ENCODE measurements at regions not wholly inside any gene's neighbourhood (a gene's known extent, or its start where the extent isn't known, plus 50 kb on each side); places are given as distances from the start of the nearest gene placed in this dataset.

GRCh38 chr5:121174351-121174750 lies 677.3 kb upstream of the FTMT start:
- no peaks in the 10 kb centered on the region for H3K9me3 ChIP-seq (ENCODE audit: insufficient read depth, low read length)
- no peaks in the 10 kb centered on the region for H3K36me3 ChIP-seq (ENCODE audit: low read length)
- H3K4me3 ChIP-seq (ENCODE audit: insufficient read depth, low read length, poor library complexity, severe bottlenecking), result no peak overlapping the region
- H3F3A ChIP-seq (ENCODE audit: insufficient read depth), result no peaks in the 10 kb centered on the region
- H2AFZ ChIP-seq (ENCODE audit: low read depth, low read length, severe bottlenecking), result no peak overlapping the region
- no peaks in the 10 kb centered on the region for H3K27me3 ChIP-seq (ENCODE audit: low read length)
- H3K79me2 ChIP-seq (ENCODE audit: insufficient read depth, low read length), result no peaks in the 10 kb centered on the region
- H3K9ac ChIP-seq (ENCODE audit: low read length), result no peak overlapping the region
- H4K20me1 ChIP-seq (ENCODE audit: low read depth, low read length), result no peaks in the 10 kb centered on the region
- no peak for TF ChIP-seq EZH2phosphoT487 (conservative IDR thresholded peaks at IDR 0.05; ENCODE audit: low read length)
- H3K4me2 ChIP-seq (ENCODE audit: low read depth, low read length, poor library complexity, severe bottlenecking), result no peak overlapping the region
- no peaks in the 10 kb centered on the region for H3K9me2 ChIP-seq (replicated peaks; ENCODE audit: insufficient read depth, low read length)
- no peak overlapping the region for H3K27ac ChIP-seq (ENCODE audit: low read depth, low read length)

GRCh38 chr5:121175986-121176385 lies 675.7 kb upstream of the FTMT start:
- no peak overlapping the region for H3K4me2 ChIP-seq (ENCODE audit: low read depth, low read length, poor library complexity, severe bottlenecking)
- H3K9me3 ChIP-seq (ENCODE audit: insufficient read depth, low read length), result no peaks in the 10 kb centered on the region
- H3K27me3 ChIP-seq (ENCODE audit: low read length), result no peaks in the 10 kb centered on the region
- H4K20me1 ChIP-seq (ENCODE audit: low read depth, low read length), result no peaks in the 10 kb centered on the region
- H3F3A ChIP-seq (ENCODE audit: insufficient read depth), result no peaks in the 10 kb centered on the region
- no peak overlapping the region for H3K4me3 ChIP-seq (ENCODE audit: insufficient read depth, low read length, poor library complexity, severe bottlenecking)
- H3K79me2 ChIP-seq (ENCODE audit: insufficient read depth, low read length), result no peaks in the 10 kb centered on the region
- no peak overlapping the region for H3K27ac ChIP-seq (ENCODE audit: low read depth, low read length)
- no peaks in the 10 kb centered on the region for H3K36me3 ChIP-seq (ENCODE audit: low read length)
- no peak overlapping the region for H2AFZ ChIP-seq (ENCODE audit: low read depth, low read length, severe bottlenecking)
- H3K9me2 ChIP-seq (replicated peaks; ENCODE audit: insufficient read depth, low read length), result no peaks in the 10 kb centered on the region
- no peak for TF ChIP-seq CTCF (IDR thresholded peaks at IDR 0.05; ENCODE audit: insufficient read depth, low read length, poor library complexity, severe bottlenecking)
- TF ChIP-seq EZH2phosphoT487 (conservative IDR thresholded peaks at IDR 0.05; ENCODE audit: low read length), result no peak
- no peak overlapping the region for H3K9ac ChIP-seq (ENCODE audit: low read length)

- no peak overlapping the region for H3K4me2 ChIP-seq (ENCODE audit: low read depth, low read length, poor library complexity, severe bottlenecking)
- H3K36me3 ChIP-seq (ENCODE audit: low read length), result no peaks in the 10 kb centered on the region
- H3K27ac ChIP-seq (ENCODE audit: low read depth, low read length), result no peak overlapping the region
- H3K4me3 ChIP-seq (ENCODE audit: insufficient read depth, low read length, poor library complexity, severe bottlenecking), result no peak overlapping the region
- no peaks in the 10 kb centered on the region for H3F3A ChIP-seq (ENCODE audit: insufficient read depth)
- H3K9me2 ChIP-seq (replicated peaks; ENCODE audit: insufficient read depth, low read length), result no peaks in the 10 kb centered on the region
- H3K79me2 ChIP-seq (ENCODE audit: insufficient read depth, low read length), result no peaks in the 10 kb centered on the region
- no peak overlapping the region for H2AFZ ChIP-seq (ENCODE audit: low read depth, low read length, severe bottlenecking)
- H3K27me3 ChIP-seq (ENCODE audit: low read length), result no peaks in the 10 kb centered on the region
- H3K9me3 ChIP-seq (ENCODE audit: insufficient read depth, low read length), result no peaks in the 10 kb centered on the region
- no peak overlapping the region for H3K9ac ChIP-seq (ENCODE audit: low read length)
- TF ChIP-seq CTCF (IDR thresholded peaks at IDR 0.05; ENCODE audit: insufficient read depth, low read length, poor library complexity, severe bottlenecking), result no peak
- no peak for TF ChIP-seq EZH2phosphoT487 (conservative IDR thresholded peaks at IDR 0.05; ENCODE audit: low read length)
- no peaks in the 10 kb centered on the region for H4K20me1 ChIP-seq (ENCODE audit: low read depth, low read length)
Observed at GRCh38 chr5:121182788-121183490, 668.7 kb upstream of the FTMT start.

GRCh38 chr5:121188849-121189248 lies 662.8 kb upstream of the FTMT start:
- H3K27me3 ChIP-seq (ENCODE audit: low read length), result no peaks in the 10 kb centered on the region
- TF ChIP-seq EZH2phosphoT487 (conservative IDR thresholded peaks at IDR 0.05; ENCODE audit: low read length) (no peak), CTCF (IDR thresholded peaks at IDR 0.05; ENCODE audit: insufficient read depth, low read length, poor library complexity, severe bottlenecking) (no peak)

More at GRCh38 chr5:121188849-121189248, 662.8 kb upstream of the FTMT start:
- no peak overlapping the region for H3K4me2 ChIP-seq (ENCODE audit: low read depth, low read length, poor library complexity, severe bottlenecking)
- H3K4me3 ChIP-seq (ENCODE audit: insufficient read depth, low read length, poor library complexity, severe bottlenecking), result no peak overlapping the region
- no peaks in the 10 kb centered on the region for H4K20me1 ChIP-seq (ENCODE audit: low read depth, low read length)
- H3K27ac ChIP-seq (ENCODE audit: low read depth, low read length), result no peak overlapping the region
- no peak overlapping the region for H2AFZ ChIP-seq (ENCODE audit: low read depth, low read length, severe bottlenecking)
- H3K9ac ChIP-seq (ENCODE audit: low read length), result no peak overlapping the region
- H3K9me2 ChIP-seq (replicated peaks; ENCODE audit: insufficient read depth, low read length), result no peaks in the 10 kb centered on the region
- no peaks in the 10 kb centered on the region for H3K36me3 ChIP-seq (ENCODE audit: low read length)
- H3K9me3 ChIP-seq (ENCODE audit: insufficient read depth, low read length), result no peaks in the 10 kb centered on the region
- H3K79me2 ChIP-seq (ENCODE audit: insufficient read depth, low read length), result no peaks in the 10 kb centered on the region
- no peaks in the 10 kb centered on the region for H3F3A ChIP-seq (ENCODE audit: insufficient read depth)

Data from SU-DHL-6 (cell line).